H1 (cell line): ENCODE measurements at regions not wholly inside any gene's neighbourhood (a gene's known extent, or its start where the extent isn't known, plus 50 kb on each side); places are given as distances from the start of the nearest gene placed in this dataset.

ENCODE experiments used
- CTCF ChIA-PET: fragments of 300-600 bp; sonication (Branson Sonifier 250); formaldehyde crosslinking; loops from one replicate; lab custom pipeline; 2021; ENCODE audit not compliant: partially characterized antibody; lab: Charles Lee
- POLR2A ChIA-PET: fragments of 300-600 bp; sonication (Branson Sonifier 250); formaldehyde crosslinking; loops from one replicate; lab custom pipeline; 2021; ENCODE audit warnings: inconsistent platforms; ENCODE audit not compliant: partially characterized antibody; lab: Charles Lee
- DNase-seq, 2 experiments: peaks; one replicate each; pipeline versions ENCODE4 v3.0.0 to v3.0.0-alpha.2; 2010 to 2022; ENCODE audit warnings: low spot score in 2 of 2, low read depth in 1 of 2, mixed read lengths in 1 of 2
- FAIRE-seq: peaks from 2 replicates; lab custom pipeline; 2011; peaks lifted over from hg19 to GRCh38; lab: Jason Lieb, UNC
- H2AFZ ChIP-seq: 2 replicates; pipeline ENCODE4 v1.8.1; 2012; ENCODE audit warnings: low read length, inconsistent platforms
- H2AK5ac ChIP-seq: 2 replicates; pipeline ENCODE4 v1.6.1; 2013; ENCODE audit warnings: low read depth, low read length
- H2BK120ac ChIP-seq: replicated peaks from 2 replicates; pipeline ENCODE3; 2013; ENCODE audit warnings: low read depth, low read length, inconsistent platforms
- H2BK12ac ChIP-seq: 2 replicates; pipeline ENCODE4 v1.6.1; 2013; ENCODE audit warnings: low read depth, low read length
- H2BK15ac ChIP-seq: 2 replicates; pipeline ENCODE4 v1.6.1; 2013; ENCODE audit warnings: low read length
- H2BK20ac ChIP-seq: 2 replicates; pipeline ENCODE4 v1.6.1; 2013; ENCODE audit warnings: low read length
- H2BK5ac ChIP-seq: 2 replicates; pipeline ENCODE4 v1.6.1; 2013; ENCODE audit warnings: low read depth, low read length
- H3K14ac ChIP-seq: 2 replicates; pipeline ENCODE4 v1.6.1; 2013; ENCODE audit warnings: inconsistent platforms; ENCODE audit not compliant: insufficient read length
- H3K18ac ChIP-seq: 2 replicates; pipeline ENCODE4 v1.6.1; 2013; ENCODE audit warnings: low read length; ENCODE audit errors: extremely low read depth
- H3K23ac ChIP-seq: 2 replicates; pipeline ENCODE4 v1.6.1; 2013; ENCODE audit warnings: inconsistent platforms; ENCODE audit not compliant: insufficient read length
- H3K23me2 ChIP-seq: 2 replicates; pipeline ENCODE4 v1.6.1; 2013; ENCODE audit warnings: low read depth, low read length
- H3K27ac ChIP-seq: 2 replicates; pipeline ENCODE4 v1.6.1; 2011; ENCODE audit warnings: low read depth, low read length, inconsistent platforms
- H3K27me3 ChIP-seq, 4 experiments: replicated peaks in 1 of 4; 1 replicate in 1 of 4; 2 replicates in 3 of 4; pipeline versions ENCODE4 v1.6.1 to v1.8.1; 2011 to 2013; ENCODE audit warnings: low read length in 3 of 4, mild to moderate bottlenecking in 3 of 4, inconsistent platforms in 2 of 4, mixed read lengths in 2 of 4, moderate library complexity in 1 of 4; ENCODE audit not compliant: control insufficient read depth in 3 of 4, insufficient read depth in 3 of 4; ENCODE audit errors: extremely low read depth in 1 of 4
- H3K36me3 ChIP-seq, 4 experiments: 2 replicates each; pipeline versions ENCODE4 v1.6.1 to v1.8.1; 2011 to 2013; ENCODE audit warnings: mild to moderate bottlenecking in 4 of 4, low read length in 3 of 4, moderate library complexity in 2 of 4, control low read depth in 1 of 4, inconsistent platforms in 1 of 4; ENCODE audit not compliant: insufficient read depth in 4 of 4, control insufficient read depth in 2 of 4
- H3K4ac ChIP-seq: replicated peaks from 2 replicates; pipeline ENCODE3; 2013; ENCODE audit warnings: low read length, low read depth, mixed read lengths, inconsistent platforms; ENCODE audit not compliant: insufficient read length
- H3K4me1 ChIP-seq, 4 experiments: replicated peaks in 1 of 4; 1 replicate in 1 of 4; 2 replicates in 3 of 4; pipeline versions ENCODE4 v1.6.1 to v1.8.1; 2011 to 2013; ENCODE audit warnings: low read length in 3 of 4, inconsistent platforms in 2 of 4, mixed read lengths in 1 of 4; ENCODE audit not compliant: insufficient read depth in 4 of 4, control insufficient read depth in 3 of 4
- H3K4me2 ChIP-seq, 2 experiments: 2 replicates each; pipeline versions ENCODE4 v1.6.1 to v1.8.1; 2011 to 2013; ENCODE audit warnings: low read depth in 2 of 2, low read length in 2 of 2, control low read depth in 1 of 2, inconsistent platforms in 1 of 2, mild to moderate bottlenecking in 1 of 2; ENCODE audit not compliant: insufficient read depth in 1 of 2
- H3K4me3 ChIP-seq, 4 experiments: fragments of 200-600, 300-600 bp in 1 of 4; sonication (generic), shearing (Covaris generic), sonication (Bioruptor Twin) in 1 of 4; 2 replicates each; pipeline versions ENCODE4 v1.5.1 to v1.8.1; 2011 to 2016; ENCODE audit warnings: low read length in 4 of 4, low read depth in 3 of 4, control low read depth in 2 of 4, inconsistent platforms in 2 of 4, mild to moderate bottlenecking in 2 of 4, mixed read lengths in 1 of 4, moderate library complexity in 1 of 4; ENCODE audit not compliant: insufficient read depth in 2 of 4; ENCODE audit errors: extremely low read depth in 1 of 4
- H3K56ac ChIP-seq: replicated peaks from 2 replicates; pipeline ENCODE3; 2013; ENCODE audit warnings: low read depth, mild to moderate bottlenecking, mixed read lengths, low read length, inconsistent platforms; ENCODE audit not compliant: insufficient read length
- H3K79me1 ChIP-seq: 2 replicates; pipeline ENCODE4 v1.6.1; 2013; ENCODE audit warnings: low read depth, low read length, control low read depth
- H3K79me2 ChIP-seq, 2 experiments: 2 replicates each; pipeline versions ENCODE4 v1.6.1 to v1.8.1; 2012 to 2013; ENCODE audit warnings: low read length in 2 of 2, mild to moderate bottlenecking in 2 of 2, inconsistent platforms in 1 of 2; ENCODE audit not compliant: insufficient read depth in 2 of 2, control insufficient read depth in 1 of 2
- H3K9ac ChIP-seq, 4 experiments: replicated peaks in 1 of 4; 1 replicate in 1 of 4; 2 replicates in 3 of 4; pipeline versions ENCODE4 v1.6.1 to v1.8.1; 2011 to 2013; ENCODE audit warnings: low read depth in 3 of 4, low read length in 3 of 4, control low read depth in 2 of 4, mild to moderate bottlenecking in 2 of 4, moderate library complexity in 2 of 4, inconsistent platforms in 1 of 4; ENCODE audit errors: extremely low read depth in 1 of 4
- H3K9me3 ChIP-seq, 2 experiments: 2 replicates each; pipeline versions ENCODE4 v1.6.1 to v1.8.1; 2012 to 2013; ENCODE audit warnings: mild to moderate bottlenecking in 2 of 2, moderate library complexity in 2 of 2, control low read depth in 1 of 2, inconsistent platforms in 1 of 2, low read depth in 1 of 2, low read length in 1 of 2, mixed read lengths in 1 of 2; ENCODE audit not compliant: insufficient read depth in 2 of 2
- H4K20me1 ChIP-seq, 2 experiments: replicated peaks in 1 of 2; 2 replicates each; pipeline versions ENCODE3 to v1.8.1; 2011 to 2013; ENCODE audit warnings: inconsistent platforms in 2 of 2, low read length in 2 of 2, mild to moderate bottlenecking in 1 of 2; ENCODE audit not compliant: insufficient read depth in 2 of 2, control insufficient read depth in 1 of 2
- H4K5ac ChIP-seq: 2 replicates; pipeline ENCODE4 v1.6.1; 2013; ENCODE audit warnings: low read length, low read depth, mixed read lengths, inconsistent platforms; ENCODE audit not compliant: insufficient read length
- H4K8ac ChIP-seq: 2 replicates; pipeline ENCODE4 v1.8.0; 2013; ENCODE audit warnings: mild to moderate bottlenecking, moderate library complexity, low read length, inconsistent platforms; ENCODE audit not compliant: insufficient read depth; ENCODE audit errors: extremely low read depth
- H4K91ac ChIP-seq: replicated peaks from 2 replicates; pipeline ENCODE3; 2013; ENCODE audit warnings: low read length, mixed read lengths, inconsistent platforms; ENCODE audit not compliant: insufficient read length
- BCL11A ChIP-seq, 2 experiments: IDR thresholded peaks; one replicate each; pipeline ENCODE4 v1.6.1; 2011; ENCODE audit warnings: low read depth in 2 of 2, low read length in 2 of 2, mild to moderate bottlenecking in 2 of 2
- CHD2 ChIP-seq: IDR thresholded peaks from 2 replicates; pipeline ENCODE4 v1.6.1; 2012; ENCODE audit warnings: low read length, improper control_type of control experiment
- CREB1 ChIP-seq: IDR thresholded peaks from 2 replicates; pipeline ENCODE4 v1.6.1; 2012; ENCODE audit warnings: inconsistent platforms
- EGR1 ChIP-seq: IDR thresholded peaks from 2 replicates; pipeline ENCODE4 v1.6.1; 2011; ENCODE audit warnings: low read depth, low read length, borderline replicate concordance
- FOSL1 ChIP-seq: IDR thresholded peaks from 2 replicates; pipeline ENCODE4 v1.6.1; 2011; ENCODE audit warnings: mild to moderate bottlenecking, low read depth, low read length, moderate library complexity; ENCODE audit not compliant: insufficient read depth
- KDM1A ChIP-seq: fragments of 200-600, 300-600 bp; sonication (generic); IDR thresholded peaks from 2 replicates; pipeline ENCODE4 v1.7.1; 2016; ENCODE audit warnings: mild to moderate bottlenecking, low read length, borderline replicate concordance
- RNF2 ChIP-seq: fragments of 200-900, 300-1000 bp; sonication (generic); IDR thresholded peaks from 2 replicates; pipeline ENCODE4 v1.7.1; 2016; ENCODE audit warnings: borderline replicate concordance, low read depth, mild to moderate bottlenecking, antibody characterized with exemption, low read length; ENCODE audit not compliant: poor library complexity, severe bottlenecking; ENCODE audit errors: missing control alignments
- TAF1 ChIP-seq: IDR thresholded peaks from 2 replicates; pipeline ENCODE4 v1.6.1; 2011; ENCODE audit warnings: mild to moderate bottlenecking, low read depth, low read length
- TBP ChIP-seq: IDR thresholded peaks from 2 replicates; pipeline ENCODE4 v1.6.1; 2011; ENCODE audit warnings: low read depth, low read length, improper control_type of control experiment
- YY1 ChIP-seq: IDR thresholded peaks from 2 replicates; pipeline ENCODE4 v1.6.1; 2011; ENCODE audit warnings: low read depth, mild to moderate bottlenecking, low read length
- WGBS, 2 experiments: shearing (Covaris generic) in 1 of 2; methylation state at CpG; one replicate each; pipeline versions ENCODE4 v1.1.6 to v1.1.7; 2013 to 2015; ENCODE audit warnings: low lambda C conversion rate in 2 of 2, mixed read lengths in 2 of 2, inconsistent platforms in 1 of 2, low coverage in 1 of 2, missing lambda C conversion rate in 1 of 2; ENCODE audit not compliant: insufficient replicate concordance in 2 of 2, insufficient coverage in 1 of 2, insufficient read length in 1 of 2; ENCODE audit errors: extremely low coverage in 1 of 2, missing lambda C conversion rate in 1 of 2; 5-methylcytosine and 5-hydroxymethylcytosine counted together

DNA sequence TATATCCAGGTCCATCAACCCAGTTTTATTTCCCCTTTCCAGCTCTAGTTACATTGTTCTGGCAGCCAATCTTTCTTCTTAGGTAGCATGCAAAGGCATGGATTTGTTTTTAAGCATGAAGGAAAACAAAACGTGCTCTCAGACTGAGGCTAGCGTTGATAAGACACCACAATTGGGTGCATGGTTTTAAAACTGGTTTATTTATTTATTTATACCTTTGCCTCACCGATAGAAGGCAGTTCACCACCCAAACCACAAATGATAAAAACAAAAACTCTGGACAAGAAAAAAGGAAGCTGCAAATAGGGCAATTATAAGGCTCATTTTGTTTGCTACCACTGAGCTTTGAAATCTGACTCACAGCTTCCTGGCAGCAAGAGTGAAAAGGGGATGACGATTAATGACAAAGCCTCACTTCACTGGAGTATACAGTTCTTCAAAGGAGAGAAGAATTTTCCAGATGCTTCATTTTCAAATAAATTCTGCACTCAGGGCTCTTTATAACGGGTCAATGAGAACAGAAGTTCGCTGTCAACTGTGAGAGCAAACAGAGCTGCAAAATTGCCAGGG is 278.4 kb upstream of the IRX5 start:
- no peak overlapping the region for H3K56ac ChIP-seq
- H3K36me3 ChIP-seq: peaks cover 0 to 2% (median 0%) of the 10 kb centered on the region in 4 experiments; a peak in 1 of 8 replicates
- no peak overlapping the region for H3K23ac ChIP-seq
- no peak overlapping the region for H4K8ac ChIP-seq
- no peak overlapping the region for H4K91ac ChIP-seq
- H2BK5ac ChIP-seq: no peak overlapping the region; the same call in 1 of the 2 replicates
- peak overlapping the region; percentile 48 to 62 for H3K4me2 ChIP-seq
- H2BK120ac ChIP-seq: no peak overlapping the region
- H3K14ac ChIP-seq: no peak overlapping the region
- no peaks in the 10 kb centered on the region for H3K79me2 ChIP-seq
- WGBS, 2 experiments: 25% methylated on average over 6 of the region's 6 CpGs; no CpG with 5 or more reads in 1 of the 2 experiments
- POLR2A ChIA-PET: no interaction called here
- H3K79me1 ChIP-seq: no peaks in the 10 kb centered on the region
- no peak overlapping the region for H4K5ac ChIP-seq
- no peak for DNase-seq
- no peak overlapping the region for H3K27ac ChIP-seq
- no peaks in the 10 kb centered on the region for H3K9me3 ChIP-seq
- peaks cover 33 to 72% (median 61%) of the 10 kb centered on the region in 4 experiments for H3K27me3 ChIP-seq
- H3K18ac ChIP-seq: no peak overlapping the region
- H2AFZ ChIP-seq: no peak overlapping the region
- CTCF ChIA-PET: interaction anchor here (0.6 to 1.4 kb wide), 6 partner anchors 11 to 369 kb away, joined by 3 to 4 read pairs (median 3); no protein-coding TSS in a partner anchor
- peaks cover 12 to 39% (median 25%) of the 10 kb centered on the region in 4 experiments for H3K4me1 ChIP-seq
- no peaks in the 10 kb centered on the region; the same call in none of the 2 replicates for H3K23me2 ChIP-seq
- H2BK15ac ChIP-seq: no peak overlapping the region
- no peak overlapping the region for H2AK5ac ChIP-seq
- H3K9ac ChIP-seq: no peak overlapping the region
- no peak overlapping the region for H3K4ac ChIP-seq
- no peaks in the 10 kb centered on the region for H4K20me1 ChIP-seq
- peak overlapping the region in 1 of 4 experiments; percentile 44; a peak in 2 of 8 replicates for H3K4me3 ChIP-seq
- TF ChIP-seq TAF1: no peak
- no peak for TF ChIP-seq TBP
- no peak for TF ChIP-seq EGR1
- TF ChIP-seq KDM1A: no peak
- no peak for TF ChIP-seq RNF2
- TF ChIP-seq CHD2: no peak
- TF ChIP-seq BCL11A (IDR thresholded peaks at IDR 0.05; ENCODE audit: low read depth in 2 of 2, low read length in 2 of 2): no peak
- no peak for TF ChIP-seq CREB1
- no peak for TF ChIP-seq FOSL1
- TF ChIP-seq YY1: no peak
- H2BK12ac ChIP-seq: peak overlapping the region; percentile 69; the same call in 1 of the 2 replicates
- FAIRE-seq: no peak
- H2BK20ac ChIP-seq: peak overlapping the region; percentile 90; the same call in 1 of the 2 replicates
